ENCODE measurements at regions not wholly inside any gene's neighbourhood (a gene's known extent, or its start where the extent isn't known, plus 50 kb on each side); places are given as distances from the start of the nearest gene placed in this dataset.

DNA sequence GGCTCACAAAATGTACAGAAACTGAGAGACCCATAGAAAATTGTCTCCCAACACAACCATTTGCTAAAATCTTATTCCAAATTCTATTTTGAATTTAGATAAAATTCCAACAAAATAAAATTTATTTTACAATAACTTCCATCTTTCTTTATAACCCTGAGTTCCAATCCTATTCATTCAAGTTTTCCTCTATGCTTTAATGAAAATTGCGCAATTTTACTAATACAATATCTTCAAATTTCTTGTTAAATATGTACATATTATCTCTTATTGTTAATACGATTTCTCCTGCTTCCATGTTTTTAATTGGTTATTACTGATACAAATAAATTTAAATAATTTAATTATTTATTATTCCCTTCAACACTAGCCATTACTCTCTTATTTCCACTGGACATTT is 645.2 kb upstream of the COBL start:
- Histone ChIP-seq H3K36me3 (no peaks in the 10 kb centered on the region), H3K4me3 (no peak overlapping the region), H3K4me1 (no peaks in the 10 kb centered on the region), H3K27ac (no peak overlapping the region), H3K27me3 (no peaks in the 10 kb centered on the region), H3K9me3 (peaks cover 0 to 22% (median 0%) of the 10 kb centered on the region in 11 donors)
- WGBS, 2 donors, result 87 to 94% methylated on average over 2 of the region's 2 CpGs
- intact Hi-C loops (cut with DNase I), result no loop called here
- ATAC-seq (no peak), DNase-seq (no peak)
- TF ChIP-seq CTCF (IDR thresholded peaks at IDR 0.05), result no peak

DNA sequence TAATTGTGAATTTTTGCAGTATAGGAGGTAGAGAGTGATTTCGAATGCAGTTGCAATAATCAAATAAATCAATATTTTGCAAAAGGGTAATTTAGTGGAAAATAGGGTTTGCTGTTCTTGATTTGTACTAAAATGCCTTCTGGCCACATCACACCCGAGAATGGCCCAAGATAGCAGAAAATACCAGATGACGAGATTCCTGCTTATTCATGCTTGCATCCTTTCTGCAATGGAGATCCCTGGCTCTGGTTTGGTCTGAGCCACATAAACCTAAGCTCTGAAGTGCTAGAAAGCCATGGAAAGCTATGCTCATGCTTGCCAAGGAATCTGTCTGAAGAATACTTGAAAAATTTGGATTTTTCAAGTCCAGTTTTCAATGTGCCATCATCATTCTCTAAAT is 634.2 kb upstream of the COBL start:
- H3K9me3 ChIP-seq, result peaks cover 0 to 20% (median 0%) of the 10 kb centered on the region in 11 donors
- H3K27ac ChIP-seq, result no peak overlapping the region
- ATAC-seq, result no peak
- TF ChIP-seq CTCF (IDR thresholded peaks at IDR 0.05), result no peak
- no peak overlapping the region for H3K4me3 ChIP-seq
- H3K4me1 ChIP-seq, result no peaks in the 10 kb centered on the region
- intact Hi-C loops (cut with DNase I), result no loop called here
- no peaks in the 10 kb centered on the region for H3K36me3 ChIP-seq
- DNase-seq, result no peak
- no peaks in the 10 kb centered on the region for H3K27me3 ChIP-seq
- WGBS, 2 donors, result 44% methylated on average over 3 of the region's 3 CpGs

- Histone ChIP-seq H3K36me3 (no peaks in the 10 kb centered on the region), H3K27ac (no peak overlapping the region), H3K4me1 (no peaks in the 10 kb centered on the region), H3K27me3 (no peaks in the 10 kb centered on the region), H3K9me3 (peaks cover 0 to 18% (median 0%) of the 10 kb centered on the region in 11 donors), H3K4me3 (no peak overlapping the region)
- TF ChIP-seq CTCF (IDR thresholded peaks at IDR 0.05), result no peak
- WGBS, 2 donors, result 50 to 51% methylated on average over 9 of the region's 9 CpGs
- intact Hi-C loops (cut with DNase I), result no loop called here
- DNase-seq, result no peak
- ATAC-seq, result no peak
These were observed 633.4 kb upstream of the COBL start for GRCh38 chr7:51949726-51950644.

GRCh38 chr7:51930834-51931233 is 614.2 kb upstream of the COBL start:
- Histone ChIP-seq H3K27me3 (no peaks in the 10 kb centered on the region), H3K4me1 (no peaks in the 10 kb centered on the region), H3K9me3 (peaks cover 0 to 35% (median 2%) of the 10 kb centered on the region in 11 donors), H3K27ac (no peak overlapping the region), H3K4me3 (no peak overlapping the region), H3K36me3 (no peaks in the 10 kb centered on the region)
- no peak for TF ChIP-seq CTCF (IDR thresholded peaks at IDR 0.05)
- intact Hi-C loops (cut with DNase I), result no loop called here
- DNase-seq (no peak), ATAC-seq (no peak)
- 50 to 58% methylated on average over 2 of the region's 2 CpGs for WGBS, 2 donors

All from heart right ventricle (tissue), 16 donors.